A673 (cell line): ENCODE measurements at regions not wholly inside any gene's neighbourhood (a gene's known extent, or its start where the extent isn't known, plus 50 kb on each side); places are given as distances from the start of the nearest gene placed in this dataset.

Source experiments
- BruUV-seq: library from RNA; stranded (reverse); fragments of 400-500 nt; replicated peaks from 2 replicates; lab custom pipeline; 2021; lab: Mats Ljungman, UMichigan
- CTCF ChIA-PET: fragments of 300-600 bp; sonication (Branson Sonifier 250); formaldehyde crosslinking; loops from one replicate; lab custom pipeline; 2022; ENCODE audit warnings: antibody characterized with exemption; lab: Charles Lee
- POLR2A ChIA-PET: fragments of 300-600 bp; sonication (Branson Sonifier 250); formaldehyde crosslinking; loops from one replicate; lab custom pipeline; 2022; ENCODE audit warnings: antibody characterized with exemption; ENCODE audit not compliant: low non-redundant PET; lab: Charles Lee
- DNase-seq: peaks from one replicate; pipeline ENCODE4 v3.0.0-alpha.2; 2015; ENCODE audit warnings: low spot score
- H3K27ac ChIP-seq: fragments of 200-600 bp; sonication (generic); 2 replicates; pipeline ENCODE4 v1.5.1; 2016; ENCODE audit warnings: mixed run types, low read depth, mild to moderate bottlenecking, mixed read lengths, antibody characterized with exemption, low read length; ENCODE audit not compliant: poor library complexity, severe bottlenecking
- H3K27me3 ChIP-seq: fragments of 200-600 bp; sonication (generic); replicated peaks from 2 replicates; pipeline ENCODE4 v1.6.1; 2017; ENCODE audit warnings: mixed run types, low read depth, mild to moderate bottlenecking, mixed read lengths, antibody characterized with exemption, low read length; ENCODE audit not compliant: insufficient read depth, poor library complexity
- H3K36me3 ChIP-seq: fragments of 200-600 bp; sonication (generic); 2 replicates; pipeline ENCODE4 v1.6.1; 2016; ENCODE audit warnings: mixed run types, mild to moderate bottlenecking, mixed read lengths, antibody characterized with exemption, low read length; ENCODE audit not compliant: insufficient read depth, poor library complexity, severe bottlenecking
- H3K4me1 ChIP-seq: fragments of 200-600 bp; sonication (generic); 2 replicates; pipeline ENCODE4 v1.6.1; 2017; ENCODE audit warnings: mixed run types, mild to moderate bottlenecking, mixed read lengths, antibody characterized with exemption, low read length; ENCODE audit not compliant: insufficient read depth, poor library complexity, severe bottlenecking
- H3K4me3 ChIP-seq: fragments of 200-600 bp; sonication (generic); 2 replicates; pipeline ENCODE4 v1.5.1; 2016; ENCODE audit warnings: low read depth, mixed run types, mild to moderate bottlenecking, mixed read lengths, low read length; ENCODE audit not compliant: poor library complexity, severe bottlenecking
- H3K9me3 ChIP-seq: fragments of 200-600 bp; sonication (generic); 2 replicates; pipeline ENCODE4 v1.6.1; 2016; ENCODE audit warnings: mixed run types, low read depth, mild to moderate bottlenecking, mixed read lengths, antibody characterized with exemption, low read length; ENCODE audit not compliant: poor library complexity, severe bottlenecking
- EZH2 ChIP-seq: fragments of 200-600 bp; sonication (generic); IDR thresholded peaks from 2 replicates; pipeline ENCODE4 v1.6.1; 2017; ENCODE audit warnings: borderline replicate concordance, low read depth, mild to moderate bottlenecking, mixed read lengths, antibody characterized with exemption, low read length; ENCODE audit not compliant: poor library complexity, severe bottlenecking
- intact Hi-C: fragments of 100-400 bp; cut with micrococcal nuclease; formaldehyde crosslinking; loops from one replicate; pipeline ENCODE4 v1.10.0; 2022; ENCODE audit not compliant: unreplicated experiment
- TF ChIP-seq, protein P1 (sequence below): fragments of 300-800, 200-600 bp; sonication (generic); conservative IDR thresholded peaks from 2 replicates; pipeline ENCODE4 v1.5.1; 2017; ENCODE audit warnings: low read depth, mild to moderate bottlenecking, antibody characterized with exemption, low read length, moderate library complexity, mixed read lengths

- Histone ChIP-seq H3K36me3 (no peaks in the 10 kb centered on the region), H3K4me1 (peaks cover 16% of the 10 kb centered on the region), H3K9me3 (no peaks in the 10 kb centered on the region), H3K27me3 (no peaks in the 10 kb centered on the region), H3K4me3 (no peak overlapping the region), H3K27ac (no peak overlapping the region)
- TF ChIP-seq EZH2 = no peak
- TF ChIP-seq, protein P1, sequence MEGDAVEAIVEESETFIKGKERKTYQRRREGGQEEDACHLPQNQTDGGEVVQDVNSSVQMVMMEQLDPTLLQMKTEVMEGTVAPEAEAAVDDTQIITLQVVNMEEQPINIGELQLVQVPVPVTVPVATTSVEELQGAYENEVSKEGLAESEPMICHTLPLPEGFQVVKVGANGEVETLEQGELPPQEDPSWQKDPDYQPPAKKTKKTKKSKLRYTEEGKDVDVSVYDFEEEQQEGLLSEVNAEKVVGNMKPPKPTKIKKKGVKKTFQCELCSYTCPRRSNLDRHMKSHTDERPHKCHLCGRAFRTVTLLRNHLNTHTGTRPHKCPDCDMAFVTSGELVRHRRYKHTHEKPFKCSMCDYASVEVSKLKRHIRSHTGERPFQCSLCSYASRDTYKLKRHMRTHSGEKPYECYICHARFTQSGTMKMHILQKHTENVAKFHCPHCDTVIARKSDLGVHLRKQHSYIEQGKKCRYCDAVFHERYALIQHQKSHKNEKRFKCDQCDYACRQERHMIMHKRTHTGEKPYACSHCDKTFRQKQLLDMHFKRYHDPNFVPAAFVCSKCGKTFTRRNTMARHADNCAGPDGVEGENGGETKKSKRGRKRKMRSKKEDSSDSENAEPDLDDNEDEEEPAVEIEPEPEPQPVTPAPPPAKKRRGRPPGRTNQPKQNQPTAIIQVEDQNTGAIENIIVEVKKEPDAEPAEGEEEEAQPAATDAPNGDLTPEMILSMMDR = no peak
- intact Hi-C loops = no loop called here
- peak; percentile 43 for DNase-seq
- BruUV-seq = no TSS peak
- CTCF ChIA-PET = no interaction called here
- POLR2A ChIA-PET = no interaction called here
These were observed 114.5 kb upstream of the FN1 start for GRCh38 chr2:215550331-215550730.

GRCh38 chr2:215548714-215549113, 112.8 kb upstream of the FN1 start:
- Histone ChIP-seq H3K9me3 (no peaks in the 10 kb centered on the region), H3K27ac (no peak overlapping the region), H3K4me3 (no peak overlapping the region), H3K36me3 (no peaks in the 10 kb centered on the region), H3K4me1 (peaks cover 5% of the 10 kb centered on the region), H3K27me3 (no peaks in the 10 kb centered on the region)
- BruUV-seq = no TSS peak
- TF ChIP-seq, protein P1 = no peak
- TF ChIP-seq EZH2 = no peak
- ChIA-PET CTCF (no interaction called here), POLR2A (no interaction called here)
- intact Hi-C loops = no loop called here
- no peak for DNase-seq

DNA sequence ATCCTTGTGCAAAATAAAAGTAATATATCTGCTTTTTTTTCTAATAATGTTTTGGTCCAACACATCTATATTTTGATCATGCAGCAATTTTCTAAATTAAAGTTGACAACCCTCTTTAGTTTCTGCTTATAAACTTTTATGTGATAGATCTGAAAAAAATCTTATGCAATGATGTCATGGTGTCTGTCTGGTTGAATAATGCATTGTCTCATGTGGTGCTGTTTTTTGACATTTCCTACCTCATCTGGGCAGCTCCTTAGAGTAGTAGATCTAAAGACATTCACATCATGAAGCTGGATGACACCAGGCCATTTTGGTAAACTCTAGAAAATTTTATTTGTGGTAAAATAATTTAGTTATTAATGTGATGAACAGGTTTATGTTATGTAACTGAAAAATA, 106.8 kb upstream of the FN1 start:
- Histone ChIP-seq H3K27me3 (no peaks in the 10 kb centered on the region), H3K36me3 (no peaks in the 10 kb centered on the region), H3K9me3 (no peaks in the 10 kb centered on the region), H3K27ac (peak overlapping the region; percentile 73), H3K4me1 (peaks cover 35% of the 10 kb centered on the region), H3K4me3 (no peak overlapping the region)
- ChIA-PET CTCF (no interaction called here), POLR2A (no interaction called here)
- intact Hi-C loops = no loop called here
- no TSS peak for BruUV-seq
- no peak for TF ChIP-seq EZH2
- TF ChIP-seq, protein P1 = no peak
- peak; percentile 54 for DNase-seq
